SKM-1 (cell line): ENCODE measurements at regions not wholly inside any gene's neighbourhood (a gene's known extent, or its start where the extent isn't known, plus 50 kb on each side); places are given as distances from the start of the nearest gene placed in this dataset.
"Not testable (repeated sequence)": the region's sequence is repeated elsewhere in the genome, so short reads cannot be mapped to it uniquely, and the experiment has no call there.

Experiments used
- DNase-seq: peaks from one replicate; lab custom pipeline; 2025; ENCODE audit not compliant: unreplicated experiment; lab: John Stamatoyannopoulos, UW

DNA sequence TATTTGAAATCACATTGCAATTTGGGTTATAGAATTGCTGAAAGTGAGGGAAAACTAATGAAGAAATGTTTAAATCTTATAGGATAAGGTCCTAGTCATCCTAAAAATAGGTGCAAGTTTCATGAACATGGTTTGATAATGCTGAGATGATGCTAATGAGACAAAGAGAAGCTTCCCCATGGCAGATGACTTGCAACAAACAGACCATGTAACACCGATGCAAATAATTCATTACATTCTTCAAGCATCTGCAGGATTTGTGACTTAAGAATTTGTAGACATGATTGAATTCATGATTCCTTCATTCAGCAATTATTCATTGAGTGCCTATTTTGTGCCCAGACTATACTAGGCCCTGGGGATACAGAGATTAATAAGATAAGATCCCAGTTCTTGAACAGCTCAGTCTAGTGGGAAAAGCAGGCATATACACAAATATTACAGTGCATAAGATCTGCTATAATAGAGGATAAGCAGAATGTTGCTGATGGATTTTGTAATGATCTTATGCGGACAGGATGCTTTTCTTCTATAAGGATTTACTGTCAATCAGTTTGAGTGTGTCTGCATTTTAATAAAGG is 367.9 kb upstream of the GBE1 start:
- DNase-seq, result no peak

DNA sequence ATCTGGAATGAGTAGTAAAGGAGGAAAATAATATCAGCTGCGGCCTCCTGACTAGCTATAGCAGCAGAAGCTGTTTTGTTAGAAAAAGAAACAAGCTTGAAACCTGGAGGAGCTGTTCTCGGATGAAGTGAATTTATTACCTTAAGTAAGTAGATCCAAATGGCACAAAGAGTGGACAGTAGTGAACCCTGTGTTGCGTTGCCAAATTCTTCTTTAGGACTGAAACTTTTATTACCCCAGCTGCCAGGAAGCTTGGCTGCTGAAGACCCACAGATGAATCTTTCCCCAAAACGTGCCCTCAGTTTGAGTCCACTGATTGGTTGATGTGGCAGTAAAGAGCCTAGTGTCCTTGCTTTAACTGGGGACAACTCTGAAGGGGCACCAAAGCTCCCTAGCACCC is 366.8 kb upstream of the GBE1 start:
- no peak for DNase-seq

DNA sequence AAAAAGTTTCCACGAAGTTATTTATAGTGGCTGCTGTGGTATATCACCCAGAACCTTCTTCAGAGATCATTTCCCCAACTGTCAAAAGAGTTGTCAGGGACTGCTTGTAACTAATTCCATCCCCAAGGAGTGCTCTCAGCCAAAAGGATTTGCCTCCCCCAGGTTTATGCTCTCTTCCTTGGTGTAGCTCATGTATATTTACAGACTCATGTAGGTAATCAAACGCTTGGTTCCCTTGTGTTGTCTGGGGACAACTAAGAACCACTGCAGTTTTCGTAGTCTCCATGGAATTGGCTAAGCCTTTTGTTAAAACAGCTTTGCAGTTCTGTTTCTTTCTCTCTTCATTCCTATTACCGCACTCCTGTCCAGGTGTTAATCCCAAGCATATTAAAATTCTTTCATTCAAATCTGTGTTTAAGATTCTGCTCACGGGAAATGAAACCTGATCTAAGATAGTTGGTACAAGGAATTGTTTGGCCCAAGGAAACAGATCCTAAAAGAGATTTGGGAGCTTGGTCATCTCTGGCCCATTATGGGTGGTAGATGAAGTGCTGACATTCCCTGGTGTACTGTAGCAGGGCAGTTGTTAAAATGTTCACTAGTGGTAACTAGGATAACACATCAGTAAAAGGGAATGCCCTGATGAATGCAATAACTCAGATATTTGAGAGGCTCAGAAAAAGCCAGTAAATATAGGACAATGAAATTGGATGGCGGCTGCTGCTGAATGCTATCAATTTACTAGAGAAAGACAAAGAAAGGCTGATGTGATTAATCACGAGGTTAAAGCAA is 361.3 kb upstream of the GBE1 start:
- DNase-seq, result no peak

DNA sequence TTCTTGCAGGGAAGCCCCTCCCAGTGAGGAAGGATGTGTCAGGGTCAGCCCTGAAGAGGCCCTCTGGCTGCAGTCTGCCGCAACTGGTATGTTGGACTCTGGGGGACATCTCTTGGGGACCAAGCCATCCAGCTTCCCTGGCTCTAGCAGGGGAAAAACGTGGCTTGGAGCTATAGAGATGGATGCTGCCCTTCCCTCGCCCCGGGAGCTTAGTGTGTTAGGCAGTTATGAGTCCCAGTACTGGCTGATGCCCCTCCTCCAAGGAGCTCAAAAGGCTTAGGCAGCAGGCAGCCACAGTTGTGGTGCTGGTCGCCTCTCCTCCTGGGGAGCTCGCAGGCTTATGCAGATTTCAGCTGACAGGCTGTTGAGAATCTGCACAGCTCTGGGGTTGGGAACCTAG is 353.1 kb upstream of the GBE1 start:
- no peak for DNase-seq

DNA sequence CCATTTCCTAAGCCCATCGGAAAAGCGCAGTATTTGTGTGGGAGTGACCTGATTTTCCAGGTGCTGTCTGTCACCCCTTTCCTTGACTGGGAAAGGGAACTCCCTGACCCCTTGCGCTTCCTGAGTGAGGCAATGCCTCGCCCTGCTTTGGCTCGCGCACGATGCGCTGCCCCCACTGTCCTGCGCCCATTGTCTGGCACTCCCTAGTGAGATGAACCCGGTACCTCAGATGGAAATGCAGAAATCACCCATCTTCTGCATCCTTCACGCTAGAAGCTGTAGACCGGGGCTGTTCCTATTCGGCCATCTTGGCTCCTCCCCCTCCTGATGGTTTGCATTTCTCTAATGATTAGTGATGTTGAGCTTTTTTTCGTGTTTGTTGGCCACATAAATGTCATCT is 349.3 kb upstream of the GBE1 start:
- not testable (repeated sequence) for DNase-seq

DNA sequence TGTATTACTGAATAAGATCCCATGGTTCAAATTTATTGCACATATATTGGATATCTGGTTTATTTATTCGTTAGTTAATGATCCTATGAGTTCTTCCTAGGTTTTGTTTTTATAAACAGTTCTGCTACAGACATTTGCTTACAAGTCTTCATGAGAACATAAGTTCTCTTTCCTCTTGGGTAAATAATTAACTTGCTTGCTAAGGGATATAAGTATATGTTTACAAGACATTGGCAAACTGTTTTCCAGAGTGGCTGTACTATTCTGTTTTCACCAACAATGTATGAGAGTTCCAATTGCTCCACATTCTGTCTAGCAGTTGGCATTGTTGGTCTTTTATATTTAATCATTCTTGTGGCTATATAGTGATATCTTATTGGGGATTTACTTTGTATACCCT is 341.8 kb upstream of the GBE1 start:
- DNase-seq, result no peak

DNA sequence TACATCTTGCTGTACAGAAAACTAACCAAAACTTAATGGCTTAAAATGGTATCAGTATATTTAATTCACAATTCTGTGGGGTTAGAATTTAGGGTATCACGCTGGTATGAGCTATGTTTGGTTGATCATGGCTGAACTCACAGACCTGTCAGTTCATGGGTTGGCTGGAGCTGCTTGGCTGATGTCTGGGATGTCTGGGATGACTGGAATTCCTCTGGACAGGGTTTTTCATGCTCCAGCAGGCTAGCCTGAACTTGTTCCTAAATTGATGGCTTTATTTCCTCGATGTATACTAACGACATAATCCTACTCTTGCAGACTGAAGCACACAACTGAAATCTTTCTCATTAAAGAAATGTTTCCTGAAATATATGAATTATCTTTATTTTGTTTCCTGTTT is 338.9 kb upstream of the GBE1 start:
- no peak for DNase-seq

DNA sequence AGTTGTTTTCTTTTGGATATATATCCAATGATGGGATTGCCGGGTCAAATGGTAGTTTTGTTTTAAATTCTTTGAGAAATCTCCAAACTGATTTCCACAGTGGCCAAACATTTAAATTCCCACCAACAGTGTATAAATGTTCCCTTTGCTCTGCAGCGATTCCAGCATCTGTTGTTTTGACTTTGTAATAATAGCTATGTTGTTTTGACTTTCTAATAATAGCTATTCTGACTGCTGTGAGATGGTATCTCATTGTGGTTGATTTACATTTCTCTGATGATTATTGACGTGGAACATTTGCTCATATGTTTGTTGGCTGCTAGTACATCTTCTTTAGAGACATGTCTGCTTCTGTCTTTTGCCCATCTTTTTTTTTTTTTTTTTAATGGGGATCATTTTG is 332.2 kb upstream of the GBE1 start:
- no peak for DNase-seq

DNA sequence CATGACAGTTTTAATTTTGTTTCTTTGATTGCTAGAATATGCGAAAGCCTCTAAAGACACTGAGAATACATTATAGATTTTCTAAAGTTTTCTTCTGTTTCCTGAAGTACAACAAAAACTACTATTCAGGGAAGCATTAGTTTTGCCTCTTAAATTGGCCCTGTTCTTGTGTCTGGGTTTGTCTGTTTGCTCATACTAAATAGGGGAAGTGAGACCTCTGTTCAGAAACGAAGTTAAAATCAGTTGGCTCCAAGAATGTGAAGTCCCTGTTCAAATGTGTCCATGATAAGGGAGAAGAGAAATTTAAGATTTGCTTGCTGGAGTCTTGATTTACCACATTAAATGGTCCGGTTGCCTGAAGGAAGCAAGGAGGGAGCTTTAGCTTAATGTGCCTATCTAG is 327.3 kb upstream of the GBE1 start:
- DNase-seq, result peak; percentile 10

DNA sequence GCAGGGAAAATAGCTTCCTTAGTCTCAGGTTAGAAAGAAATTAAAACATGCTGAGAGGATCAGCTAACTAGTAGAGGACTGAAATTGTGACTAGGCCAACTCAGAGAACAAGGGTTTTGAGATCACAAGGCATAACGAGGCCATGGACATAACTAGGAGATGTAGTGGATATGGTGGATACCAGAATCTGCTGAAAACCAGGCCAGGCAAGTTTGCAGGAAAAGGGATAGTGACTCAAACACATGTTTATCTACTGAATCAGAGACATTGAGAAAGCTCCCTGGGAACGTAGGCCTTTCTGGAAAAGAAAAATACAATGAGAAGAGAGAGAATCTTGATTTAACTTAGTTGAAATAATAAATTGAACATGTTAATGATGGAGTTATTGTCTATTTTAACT is 326.5 kb upstream of the GBE1 start:
- DNase-seq, result no peak

DNA sequence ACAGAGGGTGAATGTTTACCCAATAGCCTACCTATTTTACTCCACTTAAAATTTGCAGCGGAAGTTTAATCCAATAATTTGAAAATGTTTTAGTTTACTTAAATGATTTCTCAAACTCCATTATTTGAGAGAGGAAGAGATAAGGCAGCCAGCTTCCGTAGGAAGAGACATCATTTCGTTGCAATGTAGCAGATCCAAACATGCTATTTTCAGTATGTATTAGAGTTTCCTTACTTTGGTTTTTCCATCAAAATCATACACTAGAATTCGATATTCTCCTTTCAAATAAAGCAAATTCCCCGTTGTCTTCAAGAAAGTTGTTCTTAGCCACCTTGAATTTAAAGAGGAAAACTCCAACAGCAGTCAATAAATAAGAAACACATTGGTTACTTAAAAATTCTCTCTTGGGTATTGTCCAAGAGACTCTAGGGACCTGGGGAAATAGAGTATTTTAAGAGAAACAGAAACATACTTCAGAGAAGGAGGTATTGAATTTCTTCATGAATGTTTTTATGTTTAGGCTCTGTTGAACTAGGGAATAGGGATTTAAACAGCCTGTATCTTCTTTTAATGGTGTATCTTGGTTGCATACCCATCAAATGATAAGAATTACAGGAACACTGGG is 324.5 kb upstream of the GBE1 start:
- DNase-seq, result no peak

DNA sequence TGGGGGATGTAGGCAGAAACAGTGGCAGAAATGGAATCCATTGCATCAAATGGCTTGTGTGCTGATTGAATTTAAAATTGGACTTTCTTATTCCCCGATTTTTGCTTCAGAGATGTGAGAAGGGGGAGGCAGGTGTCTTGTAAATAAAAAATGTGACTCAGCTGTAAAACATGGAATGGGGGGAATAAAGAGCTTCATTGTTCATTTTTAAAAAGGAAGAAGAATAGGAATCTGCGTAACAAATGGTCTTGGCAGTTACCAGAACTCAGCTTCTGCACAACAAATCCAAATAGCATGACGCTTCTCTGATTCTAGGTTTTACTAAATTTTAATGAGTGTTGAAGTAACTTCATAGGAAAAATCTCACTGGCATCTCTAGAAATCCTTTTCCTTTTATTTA is 323.9 kb upstream of the GBE1 start:
- no peak for DNase-seq

DNA sequence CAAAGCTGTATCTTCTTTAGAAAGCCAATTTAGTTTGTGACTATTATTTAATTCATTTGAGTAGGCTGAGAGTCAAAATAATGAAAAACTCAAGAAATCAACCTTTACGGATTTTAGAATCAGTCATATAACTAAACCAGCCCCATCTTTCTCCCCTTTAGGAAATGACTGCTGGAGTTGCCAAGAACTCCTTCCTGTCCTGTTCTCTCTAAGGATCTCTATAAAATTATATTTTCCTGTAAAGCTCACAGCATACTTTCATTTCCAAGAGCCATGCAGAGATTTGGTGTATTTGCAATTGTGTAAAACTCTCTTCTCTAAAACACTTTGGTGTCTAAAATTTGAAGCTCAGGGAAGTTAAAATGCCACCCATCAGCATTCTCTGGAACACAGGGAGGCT is 323.4 kb upstream of the GBE1 start:
- DNase-seq, result no peak

DNA sequence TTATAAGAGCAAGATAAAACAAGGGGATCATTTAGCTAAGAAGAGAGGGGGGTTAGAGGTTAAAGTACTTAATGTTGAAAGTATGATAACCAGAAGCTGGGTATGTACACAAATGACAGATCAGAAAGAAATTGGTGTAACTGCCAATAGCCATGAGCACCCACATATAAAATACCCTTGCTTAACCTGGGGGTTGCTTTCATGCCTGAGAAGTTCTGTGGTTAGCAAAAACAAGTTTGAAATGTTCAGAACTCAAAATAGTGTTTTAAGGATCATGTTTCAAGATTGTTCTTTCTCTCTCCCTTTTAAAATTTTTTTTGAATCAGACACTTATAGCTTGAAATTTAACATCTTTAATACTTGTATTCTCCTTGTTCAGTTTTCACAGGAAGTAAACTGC is 321.4 kb upstream of the GBE1 start:
- DNase-seq, result no peak

DNA sequence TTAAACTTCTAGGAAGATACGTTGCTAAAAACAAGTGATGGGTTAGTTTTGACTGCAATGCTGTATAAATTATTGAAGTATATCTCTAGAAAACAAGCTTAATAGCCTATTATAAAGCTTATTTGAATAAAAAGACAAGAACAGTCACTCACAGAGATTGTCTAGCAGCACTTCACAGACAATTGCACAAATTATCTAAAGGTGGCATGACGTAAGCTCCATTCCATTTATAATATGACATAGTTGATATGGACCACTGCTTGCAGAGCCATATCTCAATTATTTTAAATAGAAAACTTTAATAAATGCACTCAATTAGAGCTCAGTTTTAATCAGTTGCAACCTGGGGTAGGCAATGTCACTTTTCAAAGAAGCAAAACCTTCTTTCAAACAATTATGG is 319.9 kb upstream of the GBE1 start:
- DNase-seq, result no peak

DNA sequence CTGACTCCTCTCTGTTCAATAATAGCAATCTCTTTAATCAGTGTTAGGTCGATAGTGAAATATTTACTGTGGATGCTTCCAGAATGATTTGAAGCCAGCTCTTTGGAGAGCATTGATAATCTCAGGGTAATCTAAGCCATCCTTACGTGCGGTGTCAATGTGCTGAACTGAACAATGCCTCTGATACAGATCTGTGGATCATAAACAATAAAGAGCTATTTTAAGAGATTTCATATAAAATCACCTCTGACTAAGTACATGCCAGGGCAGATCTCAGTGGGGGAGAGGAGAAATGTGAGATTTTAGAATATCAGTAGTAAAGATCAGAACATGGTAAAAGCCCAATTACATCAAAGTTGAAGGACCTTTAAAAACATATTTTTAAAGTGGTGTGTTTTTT is 319.3 kb upstream of the GBE1 start:
- no peak for DNase-seq

DNA sequence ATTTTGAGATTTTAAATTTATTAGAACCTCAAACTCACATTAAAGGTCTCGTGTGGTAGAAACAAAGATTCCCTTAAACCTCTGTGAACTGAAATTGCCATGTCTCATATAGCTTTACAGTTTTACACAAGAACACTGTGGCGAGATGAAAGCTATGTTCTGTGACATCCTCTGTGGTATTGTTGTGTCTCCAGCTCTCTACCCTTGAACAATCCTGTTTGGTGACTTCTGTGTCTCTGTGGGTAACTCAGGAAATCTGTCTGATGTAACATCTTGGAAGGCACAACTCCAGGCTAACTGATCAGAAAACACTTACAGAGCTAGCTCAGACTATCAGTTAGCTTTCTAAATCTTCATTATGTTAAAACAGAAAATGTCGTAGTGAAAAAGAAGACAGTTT is 318.8 kb upstream of the GBE1 start:
- DNase-seq, result peak; percentile 9

DNA sequence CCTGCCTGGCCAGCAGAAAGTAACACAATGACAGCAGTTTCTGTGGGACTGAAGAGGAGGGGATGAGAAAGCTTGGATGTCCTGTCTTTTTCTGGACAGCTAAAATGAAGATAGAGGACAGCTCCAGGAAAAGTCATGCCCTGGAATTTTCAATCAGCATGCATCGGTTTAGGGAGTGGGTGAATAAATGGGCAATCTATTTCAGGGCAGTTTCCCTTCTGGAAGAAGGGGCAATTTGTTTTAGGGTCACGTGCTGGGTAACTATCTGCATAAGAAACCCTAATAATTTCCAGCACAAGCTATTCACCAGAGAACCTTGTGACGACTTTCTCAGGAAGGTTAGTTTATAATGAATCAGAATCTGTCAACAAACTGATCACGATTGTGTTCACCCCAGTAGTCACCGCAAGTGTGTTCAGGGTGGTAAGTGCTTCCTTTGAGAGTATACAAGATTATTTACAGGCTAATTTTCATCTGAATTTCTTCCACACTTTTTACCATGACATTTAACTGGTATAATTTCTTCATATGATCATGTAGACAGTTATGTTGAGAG is 318.0 kb upstream of the GBE1 start:
- DNase-seq, result no peak

DNA sequence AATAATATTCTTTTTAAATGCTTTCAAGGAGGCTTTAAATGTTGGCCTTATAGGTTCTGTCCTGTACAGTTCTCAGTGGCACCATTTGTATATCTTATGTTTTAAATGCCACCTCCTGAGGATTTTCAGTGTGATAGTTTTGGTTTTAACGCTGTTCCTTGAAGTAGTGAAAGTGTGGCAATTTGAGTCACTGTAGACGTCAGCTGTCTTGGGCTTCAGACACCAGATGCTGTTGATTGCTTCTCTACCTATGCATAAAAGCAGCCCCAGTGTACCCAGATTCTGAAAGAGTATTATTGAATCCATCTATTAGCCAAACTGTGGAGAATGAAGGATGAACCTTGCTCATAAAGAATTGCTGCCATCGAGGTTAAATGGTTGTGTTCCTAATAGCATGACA is 316.8 kb upstream of the GBE1 start:
- no peak for DNase-seq

DNA sequence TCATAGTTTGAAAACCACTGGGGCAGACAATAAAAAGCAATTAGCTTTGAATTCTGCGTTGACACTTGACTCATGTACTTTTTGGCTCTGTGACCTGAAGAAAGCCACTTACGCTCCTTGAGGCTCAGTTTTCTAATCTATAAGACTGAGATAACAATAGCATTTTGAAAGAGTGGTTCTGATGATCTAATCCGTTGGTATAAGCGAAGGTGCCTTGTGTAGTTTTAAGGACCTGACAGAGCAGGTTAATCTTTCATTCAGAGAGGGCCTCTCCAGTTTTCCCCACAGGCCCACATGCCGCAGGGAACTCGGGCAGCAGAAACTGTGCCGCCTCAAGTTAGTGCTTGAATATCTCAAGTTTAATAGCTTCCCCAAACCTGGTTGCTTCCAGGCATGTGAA is 306.0 kb upstream of the GBE1 start:
- no peak for DNase-seq

DNA sequence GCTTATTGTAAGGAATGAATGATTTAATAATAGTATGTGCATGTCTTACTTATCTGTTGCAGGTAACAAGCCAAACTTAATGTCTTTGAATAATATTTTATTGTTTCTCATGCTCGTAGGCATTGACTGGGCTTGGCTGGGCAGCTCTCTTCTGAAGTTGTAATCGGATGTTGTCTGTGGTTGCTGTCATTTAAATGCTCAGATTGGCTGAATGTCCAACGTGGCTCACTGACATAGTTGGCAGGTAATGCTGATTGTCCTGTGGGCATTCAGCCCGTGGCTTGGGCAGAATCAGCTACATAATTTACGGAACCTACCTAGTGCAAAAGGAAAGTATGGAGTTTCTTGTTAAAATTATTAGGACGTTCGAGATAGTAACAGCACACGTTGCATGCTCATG is 297.4 kb upstream of the GBE1 start:
- DNase-seq, result no peak

DNA sequence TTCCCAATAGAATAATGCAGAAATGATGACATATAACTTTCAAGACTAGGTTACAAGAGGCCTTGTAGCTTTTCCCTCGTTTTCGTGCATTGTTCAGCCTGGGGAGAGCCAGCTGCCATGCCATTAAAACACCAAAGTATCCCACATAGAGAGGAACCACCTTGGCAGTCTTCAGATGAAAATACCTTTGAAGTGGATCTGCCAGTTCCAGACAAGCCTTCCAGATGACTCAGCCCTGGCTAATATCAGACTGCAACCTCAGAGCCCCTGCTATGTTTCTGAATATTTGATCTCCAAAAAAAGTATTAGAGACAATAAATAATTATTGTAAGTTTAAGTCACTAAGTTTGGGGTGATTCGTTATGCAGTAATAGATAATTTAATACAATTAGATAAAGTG is 294.3 kb upstream of the GBE1 start:
- DNase-seq, result no peak
